K562 (cell line): ENCODE measurements at regions not wholly inside any gene's neighbourhood (a gene's known extent, or its start where the extent isn't known, plus 50 kb on each side); places are given as distances from the start of the nearest gene placed in this dataset.

Experiments
- ATAC-seq: fragments of 200-7000 bp; cut with Tn5 transposase; 3 replicates; pipeline ENCODE4 v1.9.1; 2020; ENCODE audit warnings: moderate library complexity
- BruUV-seq: library from RNA; stranded (reverse); fragments of 400-500 nt; replicated peaks from 2 replicates; lab custom pipeline; 2021; lab: Mats Ljungman, UMichigan
- CTCF ChIA-PET: fragments of 300-600 bp; formaldehyde crosslinking; extraction: SDS; loops from one replicate; lab custom pipeline; 2021; ENCODE audit warnings: low intra/inter-chr PET ratio; lab: Yijun Ruan, JAX
- POLR2A ChIA-PET: fragments of 300-600, 350-650 bp; sonication (Branson Sonifier 250); formaldehyde crosslinking; extraction: SDS; loops from one replicate; lab custom pipeline; 2021; ENCODE audit warnings: antibody characterized with exemption, inconsistent platforms; lab: Yijun Ruan, JAX
- DNase-seq, 4 experiments: peaks; one replicate each; pipeline versions ENCODE4 v3.0.0 to v3.0.0-alpha.2; 2011 to 2018; ENCODE audit warnings: low spot score in 3 of 4, mixed read lengths in 3 of 4; ENCODE audit errors: extremely low read depth in 1 of 4
- FAIRE-seq: peaks from 2 replicates; lab custom pipeline; 2011; peaks lifted over from hg19 to GRCh38; lab: Jason Lieb, UNC
- H2AFZ ChIP-seq: 2 replicates; pipeline ENCODE4 v1.6.0; 2011; ENCODE audit warnings: low read depth, low read length, control low read depth, inconsistent platforms
- H3K27ac ChIP-seq: fragments of 200-600 bp; 3 replicates; pipeline ENCODE4 v1.8.0; 2011; ENCODE audit warnings: low read depth, mild to moderate bottlenecking, control low read depth, inconsistent platforms, low read length, moderate library complexity, mixed read lengths; ENCODE audit errors: extremely low read depth
- H3K27me3 ChIP-seq, 2 experiments: fragments of 300-600 bp in 1 of 2; 2 replicates in 1 of 2; 3 replicates in 1 of 2; pipeline versions ENCODE4 v1.6.0 to v1.8.0; 2011; ENCODE audit warnings: inconsistent platforms in 2 of 2, low read length in 2 of 2, mild to moderate bottlenecking in 1 of 2, mixed read lengths in 1 of 2, moderate library complexity in 1 of 2; ENCODE audit not compliant: control insufficient read depth in 2 of 2, insufficient read depth in 2 of 2
- H3K36me3 ChIP-seq: fragments of 300-600 bp; 3 replicates; pipeline ENCODE4 v1.8.0; 2011; ENCODE audit warnings: mild to moderate bottlenecking, low read length, inconsistent platforms; ENCODE audit not compliant: control insufficient read depth, insufficient read depth
- H3K4me1 ChIP-seq, 2 experiments: fragments of 200-600 bp in 1 of 2; replicated peaks in 1 of 2; 2 replicates in 1 of 2; 3 replicates in 1 of 2; pipeline versions ENCODE4 v1.5.1 to v1.8.0; 2011; ENCODE audit warnings: inconsistent platforms in 2 of 2, low read length in 2 of 2, mild to moderate bottlenecking in 1 of 2, mixed read lengths in 1 of 2, moderate library complexity in 1 of 2; ENCODE audit not compliant: control insufficient read depth in 2 of 2, insufficient read depth in 2 of 2
- H3K4me2 ChIP-seq: 2 replicates; pipeline ENCODE4 v1.6.1; 2011; ENCODE audit warnings: low read length, control low read depth, inconsistent platforms, mixed read lengths; ENCODE audit not compliant: insufficient read depth
- H3K4me3 ChIP-seq: fragments of 200-600 bp; sonication (generic), shearing (Covaris generic); 2 replicates; pipeline ENCODE4 v1.5.1; 2016; ENCODE audit warnings: control low read depth, inconsistent platforms
- H3K79me2 ChIP-seq: fragments of 200-600 bp; 3 replicates; pipeline ENCODE4 v1.8.0; 2011; ENCODE audit warnings: low read length, inconsistent platforms; ENCODE audit not compliant: control insufficient read depth, insufficient read depth
- H3K9ac ChIP-seq, 2 experiments: 2 replicates each; pipeline versions ENCODE4 v1.6.0 to v1.6.1; 2011; ENCODE audit warnings: low read depth in 2 of 2, low read length in 2 of 2, control low read depth in 1 of 2, inconsistent platforms in 1 of 2, mild to moderate bottlenecking in 1 of 2, mixed read lengths in 1 of 2; ENCODE audit not compliant: insufficient read depth in 1 of 2
- H3K9me1 ChIP-seq: one replicate; pipeline ENCODE4 v1.6.0; 2011; ENCODE audit warnings: inconsistent platforms, mild to moderate bottlenecking, low read length, moderate library complexity; ENCODE audit not compliant: control insufficient read depth, insufficient read depth
- H3K9me3 ChIP-seq: replicated peaks from 2 replicates; pipeline ENCODE4 v1.5.1; 2011; ENCODE audit warnings: low read depth, low read length, inconsistent platforms; ENCODE audit not compliant: control insufficient read depth, insufficient read depth
- H4K20me1 ChIP-seq: replicated peaks from 2 replicates; pipeline ENCODE4 v1.6.1; 2011; ENCODE audit warnings: low read length, inconsistent platforms, mixed read lengths; ENCODE audit not compliant: control insufficient read depth, insufficient read depth
- BMI1 ChIP-seq: fragments of 150-350 bp; IDR thresholded peaks from 2 replicates; pipeline ENCODE4 v1.6.1; 2014; ENCODE audit warnings: low read length
- BRF2 ChIP-seq: IDR thresholded peaks from 3 replicates; pipeline ENCODE4 v1.6.1; 2011; ENCODE audit warnings: borderline replicate concordance, mild to moderate bottlenecking; ENCODE audit not compliant: insufficient read length, insufficient read depth
- ELF1 ChIP-seq: fragments of 200-800 bp; sonication (Bioruptor generic); IDR thresholded peaks from 2 replicates; pipeline ENCODE4 v1.6.1; 2016; ENCODE audit warnings: missing genetic modification characterization, missing compliant biosample characterization
- ESRRB ChIP-seq: fragments of 250-450 bp; sonication (Bioruptor Pico); IDR thresholded peaks from 2 replicates; pipeline ENCODE4 v1.5.0; 2020; ENCODE audit warnings: mild to moderate bottlenecking, moderate library complexity, borderline replicate concordance
- KDM4B ChIP-seq, 2 experiments: fragments of 450-650 bp in 1 of 2; sonication (generic) in 1 of 2; IDR thresholded peaks; 2 replicates each; pipeline ENCODE4 v1.6.1; 2016 to 2017; ENCODE audit warnings: borderline replicate concordance in 2 of 2, antibody characterized with exemption in 1 of 2, low read depth in 1 of 2, mild to moderate bottlenecking in 1 of 2
- MAFK ChIP-seq: IDR thresholded peaks from 2 replicates; pipeline ENCODE4 v1.6.1; 2011; ENCODE audit warnings: low read length, improper control_type of control experiment
- NFYB ChIP-seq: IDR thresholded peaks from 2 replicates; pipeline ENCODE4 v1.6.1; 2011; ENCODE audit warnings: mild to moderate bottlenecking, moderate library complexity; ENCODE audit not compliant: insufficient read length; ENCODE audit errors: extremely low read depth
- POLR2AphosphoS2 ChIP-seq: IDR thresholded peaks from 2 replicates; pipeline ENCODE4 v1.6.1; 2012; ENCODE audit warnings: low read length, improper control_type of control experiment
- ZNF217 ChIP-seq: sonication (generic); formaldehyde crosslinking; IDR thresholded peaks from 2 replicates; pipeline ENCODE4 v1.8.0; 2022; ENCODE audit warnings: mild to moderate bottlenecking, missing genetic modification reagents
- ZNF232 ChIP-seq: sonication (generic); formaldehyde crosslinking; IDR thresholded peaks from 2 replicates; pipeline ENCODE4 v1.8.0; 2022; ENCODE audit warnings: mild to moderate bottlenecking, missing genetic modification reagents
- WGBS: fragments of 100-300 bp; shearing (Covaris generic); methylation state at CpG from one replicate; pipeline ENCODE4 v1.1.6; 2016; ENCODE audit warnings: low coverage, mixed read lengths; ENCODE audit not compliant: insufficient coverage; ENCODE audit errors: missing lambda C conversion rate; 5-methylcytosine and 5-hydroxymethylcytosine counted together
- in situ Hi-C: fragments of 300-500 bp; cut with MboI; formaldehyde crosslinking; loops from 4 replicates; pipeline ENCODE4 v1.15.0; 2018; ENCODE audit warnings: inconsistent platforms, mixed read lengths
- intact Hi-C: fragments of 100-400 bp; cut with micrococcal nuclease; formaldehyde crosslinking; loops from 2 replicates; pipeline ENCODE4 v1.14.2; 2022
- TF ChIP-seq, protein P1 (sequence below): sonication (generic); formaldehyde crosslinking; IDR thresholded peaks from 2 replicates; pipeline ENCODE4 v1.9.0; 2022; ENCODE audit warnings: mild to moderate bottlenecking, missing genetic modification reagents
- TF ChIP-seq, protein P2 (sequence below): fragments of 450-650 bp; formaldehyde crosslinking; IDR thresholded peaks from 2 replicates; pipeline ENCODE4 v1.4.0; 2020; ENCODE audit warnings: mild to moderate bottlenecking, moderate library complexity

DNA sequence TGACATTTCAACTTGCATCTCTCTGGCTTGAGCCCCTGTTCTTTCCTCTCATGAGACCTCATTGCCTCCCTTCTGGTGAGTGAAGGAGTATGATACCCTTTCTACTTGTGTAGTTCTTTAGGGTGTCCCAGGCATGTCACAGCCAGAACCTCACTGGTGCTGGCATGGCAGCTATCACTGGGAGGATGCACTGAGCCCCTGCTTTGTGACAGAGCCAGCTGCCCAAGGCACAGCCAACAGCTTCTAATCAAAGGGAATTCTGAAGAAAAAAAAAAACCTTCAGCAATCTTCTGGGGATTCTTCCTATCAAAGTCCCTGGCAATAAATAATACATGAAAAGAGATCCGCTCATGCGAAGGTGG, 652.6 kb upstream of the KLF4 start:
- intact Hi-C loops (no loop called here), in situ Hi-C loops (no loop called here)
- Histone ChIP-seq H3K4me3 (no peak overlapping the region), H2AFZ (peak overlapping the region; percentile 35; the same call in 1 of the 2 replicates), H3K79me2 (no peaks in the 10 kb centered on the region), H3K9ac (no peak overlapping the region), H3K4me2 (no peak overlapping the region), H3K4me1 (no peaks in the 10 kb centered on the region), H3K36me3 (no peaks in the 10 kb centered on the region), H3K9me1 (no peaks in the 10 kb centered on the region), H4K20me1 (no peaks in the 10 kb centered on the region), H3K27ac (no peak overlapping the region), H3K27me3 (peaks cover 0 to 12% of the 10 kb centered on the region in 2 experiments; a peak in 4 of 5 replicates), H3K9me3 (no peaks in the 10 kb centered on the region)
- no TSS peak for BruUV-seq
- FAIRE-seq (no peak), ATAC-seq (no peak), DNase-seq (no peak)
- ChIA-PET CTCF (no interaction called here), POLR2A (no interaction called here)
- WGBS, result 58% methylated on average over 2 of the region's 2 CpGs
- TF ChIP-seq POLR2AphosphoS2, result no peak
- no peak for TF ChIP-seq ZNF232 (CRISPR knock-in tag)
- no peak for TF ChIP-seq KDM4B (IDR thresholded peaks at IDR 0.05; ENCODE audit: borderline replicate concordance in 2 of 2, low read depth in 1 of 2)
- TF ChIP-seq, protein P1, sequence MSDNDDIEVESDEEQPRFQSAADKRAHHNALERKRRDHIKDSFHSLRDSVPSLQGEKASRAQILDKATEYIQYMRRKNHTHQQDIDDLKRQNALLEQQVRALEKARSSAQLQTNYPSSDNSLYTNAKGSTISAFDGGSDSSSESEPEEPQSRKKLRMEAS (CRISPR knock-in tag), result no peak
- no peak for TF ChIP-seq ZNF217
- no peak for TF ChIP-seq ESRRB (CRISPR knock-in tag)
- no peak for TF ChIP-seq NFYB

GRCh38 chr9:108139900-108140299, 650.3 kb upstream of the KLF4 start:
- in situ Hi-C loops, result no loop called here
- no peaks in the 10 kb centered on the region for H3K9me1 ChIP-seq
- intact Hi-C loops, result no loop called here
- no peaks in the 10 kb centered on the region for H3K36me3 ChIP-seq
- H3K4me3 ChIP-seq, result no peak overlapping the region
- no peak for ATAC-seq
- H3K27me3 ChIP-seq, result peaks cover 0 to 12% of the 10 kb centered on the region in 2 experiments; a peak in 4 of 5 replicates
- no peaks in the 10 kb centered on the region for H3K4me1 ChIP-seq
- no peak overlapping the region for H3K4me2 ChIP-seq
- WGBS, result 0% methylated on average over 2 of the region's 2 CpGs
- TF ChIP-seq BMI1 (no peak), MAFK (no peak), BRF2 (no peak), ELF1 (tag) (no peak)
- TF ChIP-seq, protein P1 (CRISPR knock-in tag), result no peak
- TF ChIP-seq, protein P2, sequence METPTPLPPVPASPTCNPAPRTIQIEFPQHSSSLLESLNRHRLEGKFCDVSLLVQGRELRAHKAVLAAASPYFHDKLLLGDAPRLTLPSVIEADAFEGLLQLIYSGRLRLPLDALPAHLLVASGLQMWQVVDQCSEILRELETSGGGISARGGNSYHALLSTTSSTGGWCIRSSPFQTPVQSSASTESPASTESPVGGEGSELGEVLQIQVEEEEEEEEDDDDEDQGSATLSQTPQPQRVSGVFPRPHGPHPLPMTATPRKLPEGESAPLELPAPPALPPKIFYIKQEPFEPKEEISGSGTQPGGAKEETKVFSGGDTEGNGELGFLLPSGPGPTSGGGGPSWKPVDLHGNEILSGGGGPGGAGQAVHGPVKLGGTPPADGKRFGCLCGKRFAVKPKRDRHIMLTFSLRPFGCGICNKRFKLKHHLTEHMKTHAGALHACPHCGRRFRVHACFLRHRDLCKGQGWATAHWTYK (CRISPR knock-in tag), result no peak
- BruUV-seq, result no TSS peak
- H3K27ac ChIP-seq, result no peak overlapping the region
- no peaks in the 10 kb centered on the region for H3K9me3 ChIP-seq
- no peak overlapping the region for H2AFZ ChIP-seq
- ChIA-PET POLR2A (no interaction called here), CTCF (no interaction called here)
- DNase-seq, result no peak
- H3K79me2 ChIP-seq, result no peaks in the 10 kb centered on the region
- FAIRE-seq, result no peak
- H4K20me1 ChIP-seq, result no peaks in the 10 kb centered on the region
- H3K9ac ChIP-seq, result no peak overlapping the region
